GM19467 (cell line): ENCODE measurements at regions not wholly inside any gene's neighbourhood (a gene's known extent, or its start where the extent isn't known, plus 50 kb on each side); places are given as distances from the start of the nearest gene placed in this dataset.

Experiments
- ATAC-seq: cut with Tn5 transposase; IDR thresholded peaks from one replicate; pipeline ENCODE4 v1.9.1; 2021; ENCODE audit warnings: mild to moderate bottlenecking, moderate library complexity; ENCODE audit not compliant: unreplicated experiment

- no peak for ATAC-seq
Measured at GRCh38 chr5:173825215-173825865, 62.8 kb upstream of the CPEB4 start.

GRCh38 chr5:173826086-173826427 is 62.1 kb upstream of the CPEB4 start:
- ATAC-seq: no peak

DNA sequence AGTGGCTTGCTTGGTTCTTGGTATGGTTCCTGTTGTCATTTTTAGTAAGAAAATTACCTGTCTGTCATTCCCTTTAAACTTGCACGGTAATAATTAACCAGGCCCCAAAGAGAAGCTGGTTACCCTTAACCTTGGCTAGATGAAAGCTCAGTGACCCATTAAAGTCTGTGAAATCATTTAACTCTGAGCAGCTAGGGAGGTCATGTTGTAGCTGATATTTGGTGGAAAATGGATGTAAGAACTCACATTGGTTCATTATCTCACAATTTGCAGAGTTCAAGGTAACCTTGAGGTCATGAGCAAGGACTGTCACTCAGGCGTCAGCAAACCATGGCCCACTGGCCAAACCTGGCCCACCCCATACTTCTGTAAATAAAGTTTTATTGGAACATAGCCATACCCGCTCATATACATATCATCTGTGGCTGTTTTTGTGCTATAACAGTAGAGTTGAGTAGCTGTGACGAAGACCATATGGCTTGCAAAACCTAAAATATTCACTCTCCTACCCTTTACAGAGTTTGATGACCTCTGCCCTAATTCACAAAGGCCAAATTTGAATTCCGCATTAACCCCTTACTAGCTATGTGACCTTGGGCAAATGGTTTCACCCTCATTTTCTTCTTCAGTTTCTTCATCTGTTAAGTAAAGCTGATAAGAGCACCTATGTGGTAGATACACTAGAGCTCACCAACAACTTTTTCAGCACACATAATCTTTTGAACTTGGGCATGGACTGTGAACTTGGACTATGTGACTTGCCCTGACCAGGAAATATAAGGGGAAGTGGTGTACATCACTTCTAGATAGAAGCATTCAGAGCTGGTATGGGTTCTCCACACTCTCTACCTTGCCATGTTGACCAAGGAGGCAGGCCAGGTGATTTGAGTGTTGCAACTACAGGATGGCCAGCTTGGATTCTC is 61.5 kb upstream of the CPEB4 start:
- ATAC-seq: no peak

DNA sequence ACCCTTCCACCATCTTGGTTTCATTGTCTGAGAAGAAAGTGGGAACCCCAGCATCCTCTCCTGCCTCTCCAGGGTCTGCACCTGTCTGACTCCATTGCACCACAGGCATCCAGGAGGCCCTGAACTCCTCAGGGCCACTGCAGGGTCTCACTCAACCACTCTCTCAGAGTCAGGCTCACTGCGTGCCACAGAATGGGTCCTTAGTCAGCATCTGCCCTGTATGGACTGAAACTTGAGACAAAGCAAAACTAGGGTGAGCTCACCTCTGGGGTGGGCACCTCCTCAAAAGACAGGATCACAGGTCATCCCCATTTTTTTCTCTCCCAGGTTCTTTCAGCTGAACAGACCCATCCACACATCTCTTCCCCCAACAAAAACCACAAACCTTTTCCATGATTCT is 59.2 kb upstream of the CPEB4 start:
- ATAC-seq: no peak

- ATAC-seq: no peak
Measured at GRCh38 chr5:173829826-173830225, 58.3 kb upstream of the CPEB4 start.

DNA sequence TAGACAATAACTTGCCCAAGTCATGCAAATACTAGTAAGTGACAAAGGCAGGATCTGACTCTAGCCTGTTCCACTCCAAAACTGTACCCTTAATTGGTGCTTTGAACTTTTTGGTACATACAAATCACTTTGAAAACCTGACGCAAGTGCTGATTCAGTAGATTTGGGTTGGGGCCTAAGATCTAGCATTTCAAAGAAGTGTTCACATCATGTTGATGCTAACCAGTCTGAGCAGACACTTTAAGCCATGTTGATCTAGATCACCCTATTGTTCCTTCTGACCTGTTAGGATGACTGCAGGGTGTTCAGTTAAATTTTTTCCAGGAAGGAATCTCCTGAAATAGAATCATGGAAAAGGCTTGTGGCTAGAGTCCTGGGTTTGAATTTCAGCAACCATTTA is 57.7 kb upstream of the CPEB4 start:
- ATAC-seq: no peak

- no peak for ATAC-seq
Measured at GRCh38 chr5:173831196-173831914, 56.8 kb upstream of the CPEB4 start.

GRCh38 chr5:173832386-173832785 is 55.8 kb upstream of the CPEB4 start:
- ATAC-seq: no peak

DNA sequence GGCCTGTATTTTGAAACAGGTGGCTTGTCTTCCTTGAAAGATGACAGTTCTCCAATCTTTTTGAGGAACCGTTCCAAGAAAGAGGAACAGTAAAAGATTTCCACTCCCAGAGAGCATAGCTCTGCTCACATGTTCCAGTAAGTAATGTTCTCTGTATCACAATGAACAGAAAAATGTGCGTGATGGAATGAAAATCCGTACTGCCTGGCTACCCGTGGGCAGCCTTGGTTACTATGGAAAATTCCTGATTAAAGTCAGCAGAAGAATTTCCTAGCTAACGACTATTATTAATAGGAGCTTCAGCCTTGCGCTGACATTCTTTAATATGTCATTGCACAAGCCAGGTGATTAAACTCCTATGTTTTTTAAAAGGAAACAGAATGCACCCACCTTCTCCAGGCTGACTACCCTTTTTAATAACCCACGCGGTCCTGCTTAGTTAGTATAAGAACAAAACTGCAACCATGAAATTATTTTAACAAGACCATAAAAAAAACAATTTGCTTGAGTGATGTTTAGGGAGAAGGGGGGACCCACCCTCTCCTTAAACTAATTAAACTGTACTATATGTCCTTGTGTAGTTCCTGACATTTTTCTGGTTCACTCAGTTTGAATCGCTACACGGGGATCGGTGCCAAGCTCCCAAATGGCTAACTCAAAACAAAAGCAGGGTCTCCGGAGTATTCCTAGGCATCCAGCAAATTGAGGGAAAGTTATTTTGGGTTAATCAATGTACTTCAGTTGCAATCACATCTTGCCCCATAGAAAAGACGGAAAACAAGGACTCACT is 54.8 kb upstream of the CPEB4 start:
- ATAC-seq: no peak

- ATAC-seq: no peak
Measured at GRCh38 chr5:173834071-173834771, 53.9 kb upstream of the CPEB4 start.

GRCh38 chr5:173835131-173835530 is 53.0 kb upstream of the CPEB4 start:
- ATAC-seq: no peak

DNA sequence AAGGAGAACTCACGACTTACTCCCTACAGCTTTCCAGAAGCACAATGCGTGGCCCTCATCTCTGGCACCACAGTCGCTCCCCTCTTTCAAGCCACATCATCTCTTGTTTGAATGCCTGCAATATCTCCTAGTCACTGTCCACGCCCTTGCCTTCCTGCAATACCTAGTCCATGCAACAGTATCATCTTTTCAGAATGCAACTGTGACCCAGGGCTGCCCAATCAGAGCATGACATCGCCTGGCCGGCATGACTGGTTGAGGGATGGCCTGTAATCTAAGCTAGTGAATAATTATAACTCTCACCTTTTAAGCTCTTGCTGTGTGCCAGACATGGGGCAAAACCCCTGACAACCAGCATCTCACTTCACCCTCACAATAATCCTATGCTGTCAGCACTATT is 52.5 kb upstream of the CPEB4 start:
- ATAC-seq: no peak

DNA sequence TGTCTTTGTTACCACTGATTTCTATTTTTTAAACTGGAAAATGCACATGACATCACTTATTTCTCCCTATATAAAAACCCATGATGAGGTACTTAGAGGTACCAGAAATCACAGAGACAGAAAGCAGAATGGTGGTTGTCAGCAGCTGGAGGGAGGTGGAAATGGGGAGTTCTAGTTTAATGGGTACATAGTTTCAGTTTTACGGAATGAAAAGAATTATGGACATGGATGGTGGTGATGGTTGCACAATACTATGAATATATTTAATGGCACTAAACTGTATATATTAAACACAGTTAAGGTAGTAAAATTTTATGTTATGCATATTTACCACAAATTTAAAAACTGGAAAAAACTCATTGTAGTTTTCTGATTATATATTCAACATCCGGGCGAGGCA is 50.5 kb upstream of the CPEB4 start:
- ATAC-seq: no peak
